ENCODE measurements at regions not wholly inside any gene's neighbourhood (a gene's known extent, or its start where the extent isn't known, plus 50 kb on each side); places are given as distances from the start of the nearest gene placed in this dataset.

DNA sequence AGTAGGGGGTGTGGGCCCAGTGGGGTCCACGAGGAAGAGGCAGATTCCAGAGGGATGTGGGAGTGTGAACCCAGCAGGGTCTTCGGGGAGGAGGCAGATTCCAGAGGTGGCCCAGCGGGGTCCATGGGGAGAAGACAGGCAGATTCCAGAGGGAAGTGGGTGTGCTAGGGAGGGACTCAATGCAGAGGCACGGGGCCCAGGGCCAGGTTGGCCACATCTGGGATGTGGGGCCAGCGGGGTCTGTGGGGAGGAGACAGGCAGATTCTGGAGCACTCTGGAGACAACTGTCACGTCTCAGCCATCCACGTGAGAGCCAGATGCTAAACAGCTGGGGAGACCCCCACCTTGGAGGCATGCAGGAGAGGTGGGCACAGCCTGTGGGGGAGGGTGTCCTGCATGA, 582.6 kb downstream of the TBC1D22A start:
- peaks cover 0 to 16% (median 0%) of the 10 kb centered on the region in 9 donors for H3K27me3 ChIP-seq
- no peaks in the 10 kb centered on the region for H3K4me1 ChIP-seq
- H3K36me3 ChIP-seq: no peaks in the 10 kb centered on the region
- DNase-seq: no peak
- TF ChIP-seq, protein P1, sequence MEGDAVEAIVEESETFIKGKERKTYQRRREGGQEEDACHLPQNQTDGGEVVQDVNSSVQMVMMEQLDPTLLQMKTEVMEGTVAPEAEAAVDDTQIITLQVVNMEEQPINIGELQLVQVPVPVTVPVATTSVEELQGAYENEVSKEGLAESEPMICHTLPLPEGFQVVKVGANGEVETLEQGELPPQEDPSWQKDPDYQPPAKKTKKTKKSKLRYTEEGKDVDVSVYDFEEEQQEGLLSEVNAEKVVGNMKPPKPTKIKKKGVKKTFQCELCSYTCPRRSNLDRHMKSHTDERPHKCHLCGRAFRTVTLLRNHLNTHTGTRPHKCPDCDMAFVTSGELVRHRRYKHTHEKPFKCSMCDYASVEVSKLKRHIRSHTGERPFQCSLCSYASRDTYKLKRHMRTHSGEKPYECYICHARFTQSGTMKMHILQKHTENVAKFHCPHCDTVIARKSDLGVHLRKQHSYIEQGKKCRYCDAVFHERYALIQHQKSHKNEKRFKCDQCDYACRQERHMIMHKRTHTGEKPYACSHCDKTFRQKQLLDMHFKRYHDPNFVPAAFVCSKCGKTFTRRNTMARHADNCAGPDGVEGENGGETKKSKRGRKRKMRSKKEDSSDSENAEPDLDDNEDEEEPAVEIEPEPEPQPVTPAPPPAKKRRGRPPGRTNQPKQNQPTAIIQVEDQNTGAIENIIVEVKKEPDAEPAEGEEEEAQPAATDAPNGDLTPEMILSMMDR (IDR thresholded peaks at IDR 0.05): no peak
- no peak for TF ChIP-seq POLR2A (IDR thresholded peaks at IDR 0.05)
- intact Hi-C loops (cut with DNase I): no loop called here
- no peak for ATAC-seq
- no peak overlapping the region for H3K27ac ChIP-seq
- peaks cover 0 to 2% (median 0%) of the 10 kb centered on the region in 12 donors for H3K9me3 ChIP-seq
- WGBS, 4 donors: 56 to 71% (median 64%) methylated on average over 6 to 7 of the region's 7 CpGs
- no peak overlapping the region for H3K4me3 ChIP-seq

DNA sequence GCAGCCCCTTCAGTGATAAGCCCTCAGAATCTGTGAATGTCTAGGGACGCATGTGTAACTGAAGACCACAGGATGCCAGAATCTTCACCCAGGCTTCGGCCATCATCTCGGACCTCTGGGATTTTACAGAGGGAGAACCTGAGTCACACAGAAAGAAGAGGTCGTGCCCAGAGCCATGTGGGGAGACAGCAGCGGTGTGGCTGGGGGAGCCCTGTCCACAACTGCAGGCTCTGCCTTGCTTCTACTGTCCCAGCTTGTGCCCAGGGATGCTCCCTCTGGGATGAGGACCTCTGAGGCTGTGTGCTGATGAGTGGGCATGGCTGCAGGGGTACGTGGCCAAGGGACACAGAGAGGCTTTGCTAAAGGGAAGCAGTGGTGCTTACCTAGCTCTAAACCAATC, 582.0 kb downstream of the TBC1D22A start:
- 79 to 80% (median 79%) methylated on average over 6 of the region's 6 CpGs for WGBS, 4 donors
- ATAC-seq (no peak), DNase-seq (no peak)
- peaks cover 0 to 16% (median 0%) of the 10 kb centered on the region in 9 donors for H3K27me3 ChIP-seq
- no peaks in the 10 kb centered on the region for H3K4me1 ChIP-seq
- no peaks in the 10 kb centered on the region for H3K36me3 ChIP-seq
- H3K9me3 ChIP-seq: no peaks in the 10 kb centered on the region
- H3K27ac ChIP-seq: no peak overlapping the region
- TF ChIP-seq, protein P1 (IDR thresholded peaks at IDR 0.05): no peak
- no peak for TF ChIP-seq POLR2A (IDR thresholded peaks at IDR 0.05)
- H3K4me3 ChIP-seq: no peak overlapping the region
- intact Hi-C loops (cut with DNase I): no loop called here

DNA sequence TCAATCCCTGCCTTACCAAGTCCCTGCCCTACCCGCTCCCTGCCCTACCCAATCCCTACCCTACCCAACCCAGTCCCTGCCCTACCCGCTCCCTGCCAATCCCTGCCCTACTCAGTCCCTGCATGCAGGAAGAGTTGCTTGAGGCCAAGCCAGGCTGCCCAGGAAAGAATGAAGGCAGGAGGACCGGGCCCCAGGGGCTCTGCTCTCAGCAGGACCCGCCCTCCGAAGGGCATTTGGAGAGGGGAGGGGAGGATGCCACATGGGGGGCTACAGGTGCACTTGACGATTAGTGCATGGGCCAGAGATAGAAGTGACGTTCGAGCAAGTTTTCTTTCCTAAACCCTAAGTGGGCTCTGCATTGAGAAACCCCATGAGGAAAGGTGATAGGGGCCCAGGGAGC, 581.2 kb downstream of the TBC1D22A start:
- intact Hi-C loops (cut with DNase I): no loop called here
- Histone ChIP-seq H3K9me3 (no peaks in the 10 kb centered on the region), H3K4me3 (no peak overlapping the region), H3K36me3 (no peaks in the 10 kb centered on the region), H3K4me1 (no peaks in the 10 kb centered on the region), H3K27me3 (peaks cover 0 to 16% (median 0%) of the 10 kb centered on the region in 9 donors), H3K27ac (no peak overlapping the region)
- TF ChIP-seq, protein P1 (IDR thresholded peaks at IDR 0.05): no peak
- TF ChIP-seq POLR2A (IDR thresholded peaks at IDR 0.05): no peak
- DNase-seq (no peak), ATAC-seq (no peak)
- 79 to 86% (median 85%) methylated on average over 8 of the region's 8 CpGs for WGBS, 4 donors

DNA sequence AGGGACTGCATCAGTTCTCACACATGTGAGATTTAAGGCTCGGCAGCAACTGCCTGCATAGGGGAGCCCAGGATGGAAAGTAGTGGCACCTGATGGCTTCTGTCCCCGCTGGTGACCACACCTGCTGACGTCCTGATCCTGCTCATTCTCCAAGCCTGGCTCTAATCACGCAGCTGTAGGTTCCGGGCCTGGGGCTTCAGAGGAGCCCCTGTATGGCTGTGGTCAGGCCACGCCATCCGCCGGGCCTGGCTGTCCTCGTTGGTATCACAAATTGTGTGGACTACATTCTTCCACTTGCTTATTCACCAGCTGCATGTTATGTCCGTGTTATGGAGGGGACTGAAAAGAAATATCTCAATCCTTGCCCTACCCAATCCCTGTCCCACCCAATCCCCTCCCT, 580.0 kb downstream of the TBC1D22A start:
- 85 to 89% (median 87%) methylated on average over 10 of the region's 10 CpGs for WGBS, 4 donors
- Histone ChIP-seq H3K27ac (no peak overlapping the region), H3K4me1 (no peaks in the 10 kb centered on the region), H3K27me3 (peaks cover 0 to 16% (median 0%) of the 10 kb centered on the region in 9 donors), H3K9me3 (no peaks in the 10 kb centered on the region), H3K4me3 (no peak overlapping the region), H3K36me3 (no peaks in the 10 kb centered on the region)
- intact Hi-C loops (cut with DNase I): no loop called here
- no peak for DNase-seq
- TF ChIP-seq, protein P1 (IDR thresholded peaks at IDR 0.05): no peak
- no peak for TF ChIP-seq POLR2A (IDR thresholded peaks at IDR 0.05)
- no peak for ATAC-seq

Measured in heart left ventricle (tissue), 16 donors.